AML-193 (cell line): ENCODE measurements at regions not wholly inside any gene's neighbourhood (a gene's known extent, or its start where the extent isn't known, plus 50 kb on each side); places are given as distances from the start of the nearest gene placed in this dataset.
"Not testable (repeated sequence)": the region's sequence is repeated elsewhere in the genome, so short reads cannot be mapped to it uniquely, and the experiment has no call there.

Experiments used
- DNase-seq, 2 experiments: peaks; one replicate each; lab custom pipeline; 2025; lab: John Stamatoyannopoulos, UW

DNA sequence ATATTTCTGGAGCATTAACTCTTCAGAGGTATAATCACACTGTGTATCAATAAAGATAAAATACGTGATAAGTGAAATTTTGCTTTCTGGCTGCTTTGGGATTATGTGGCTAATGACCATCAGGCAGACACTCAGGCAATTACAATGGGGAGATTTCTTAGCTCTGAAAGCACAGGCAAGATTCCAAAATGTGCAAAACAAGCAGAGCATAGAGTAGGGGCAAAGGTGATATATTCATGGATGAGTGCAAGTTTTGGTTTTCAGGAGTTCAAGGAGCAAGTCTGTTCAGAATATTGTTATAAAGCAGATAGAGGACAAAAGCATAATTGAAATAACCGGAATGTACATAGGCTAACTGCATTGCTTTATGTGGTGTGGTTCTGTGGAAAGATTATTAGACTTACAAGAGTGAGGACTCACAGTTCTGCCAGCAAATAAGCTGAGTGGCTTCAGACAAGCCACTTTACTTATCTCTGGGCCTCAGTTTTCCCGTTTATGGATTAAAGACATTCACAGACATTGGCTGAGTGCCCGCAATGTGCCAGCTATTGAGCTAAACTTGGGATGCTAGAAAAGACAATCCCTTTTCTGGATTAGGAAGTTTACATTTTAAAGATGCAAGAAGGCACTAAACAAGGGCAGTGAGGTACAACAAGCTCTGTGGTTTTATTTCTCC, 945.6 kb upstream of the ARRDC3 start:
- DNase-seq, result no peak

DNA sequence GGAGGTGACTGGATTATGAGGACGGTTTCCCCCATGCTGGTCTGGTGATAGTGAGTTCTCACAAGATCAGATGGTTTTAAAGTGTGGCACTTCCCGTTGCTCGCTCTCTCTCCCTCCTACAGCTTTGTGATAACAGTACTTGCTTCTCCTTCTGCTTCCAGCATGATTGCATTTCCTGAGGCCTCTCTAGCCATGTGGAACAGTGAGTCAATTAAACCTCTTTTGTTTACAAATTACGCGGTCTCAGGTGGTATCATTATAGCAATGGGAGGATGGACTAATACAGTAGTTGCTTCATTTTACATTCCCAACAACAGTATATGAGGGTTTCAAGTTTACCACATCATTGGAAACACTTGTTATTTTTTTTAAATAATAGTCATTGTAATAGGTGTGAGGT, 937.3 kb upstream of the ARRDC3 start:
- no peak for DNase-seq

DNA sequence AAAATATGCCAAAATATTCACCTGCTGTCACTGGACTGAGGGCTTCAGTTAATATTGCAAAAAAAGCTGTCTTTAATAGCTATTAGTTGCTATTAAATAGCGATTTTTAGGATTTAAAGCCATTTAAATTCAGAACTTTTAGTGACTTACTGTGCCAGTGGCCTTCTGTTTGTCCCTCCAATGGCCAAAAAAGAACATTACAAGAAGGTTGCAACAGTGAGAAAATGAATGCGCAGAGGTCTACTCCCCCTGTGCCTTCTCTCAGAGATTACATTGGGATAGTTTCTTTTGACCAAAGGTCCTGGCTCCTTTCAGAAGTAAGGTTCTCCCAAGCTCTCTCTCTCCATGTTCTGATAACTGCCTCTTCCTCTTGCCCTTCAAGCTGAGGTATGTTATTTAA, 930.3 kb upstream of the ARRDC3 start:
- no peak for DNase-seq

GRCh38 chr5:92309336-92309991, 926.3 kb upstream of the ARRDC3 start:
- DNase-seq, result peak in 1 of 2 experiments; percentile 4

DNA sequence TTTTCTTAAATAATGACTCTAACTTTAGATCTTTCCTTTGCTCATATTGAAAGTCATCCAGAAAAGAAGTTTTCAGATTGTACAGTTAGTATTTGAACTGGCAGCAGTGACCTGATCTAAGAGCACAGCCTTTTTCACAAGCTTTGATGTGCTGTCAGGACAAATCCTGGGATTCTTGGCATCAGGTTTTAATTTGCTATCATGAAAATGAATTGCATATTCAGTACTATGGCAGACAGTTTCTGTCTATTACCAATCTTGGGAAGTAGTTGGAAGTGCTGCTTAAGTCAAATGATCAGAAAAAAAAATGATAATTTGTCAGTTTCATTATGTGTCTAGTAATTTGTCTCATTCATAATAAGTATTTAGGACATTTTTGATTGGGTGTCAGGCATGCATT, 925.6 kb upstream of the ARRDC3 start:
- DNase-seq, result no peak

- DNase-seq, result not testable (repeated sequence)
These were observed 919.2 kb upstream of the ARRDC3 start for GRCh38 chr5:92302356-92302755.

DNA sequence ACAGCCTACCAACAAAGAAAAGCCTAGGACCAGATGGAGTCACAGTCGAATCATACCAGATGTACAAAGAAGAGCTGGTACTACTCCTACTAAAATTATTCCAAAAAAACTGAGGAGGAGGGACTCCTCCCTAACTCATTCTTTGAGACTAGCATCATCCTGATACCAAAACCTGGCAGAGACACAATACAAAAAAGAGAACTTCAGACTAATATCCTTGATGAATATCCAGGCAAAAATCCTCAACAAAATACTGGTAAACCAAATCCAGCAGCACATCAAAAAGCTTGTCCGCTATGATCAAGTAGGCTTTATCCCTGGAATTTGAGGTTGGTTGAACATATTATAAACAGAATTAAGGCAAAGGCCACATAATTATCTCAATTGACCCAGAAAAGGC, 900.4 kb upstream of the ARRDC3 start:
- DNase-seq, result no peak

GRCh38 chr5:92271750-92272149, 888.6 kb upstream of the ARRDC3 start:
- not testable (repeated sequence) for DNase-seq

GRCh38 chr5:92268343-92268742, 885.2 kb upstream of the ARRDC3 start:
- DNase-seq, result no peak

DNA sequence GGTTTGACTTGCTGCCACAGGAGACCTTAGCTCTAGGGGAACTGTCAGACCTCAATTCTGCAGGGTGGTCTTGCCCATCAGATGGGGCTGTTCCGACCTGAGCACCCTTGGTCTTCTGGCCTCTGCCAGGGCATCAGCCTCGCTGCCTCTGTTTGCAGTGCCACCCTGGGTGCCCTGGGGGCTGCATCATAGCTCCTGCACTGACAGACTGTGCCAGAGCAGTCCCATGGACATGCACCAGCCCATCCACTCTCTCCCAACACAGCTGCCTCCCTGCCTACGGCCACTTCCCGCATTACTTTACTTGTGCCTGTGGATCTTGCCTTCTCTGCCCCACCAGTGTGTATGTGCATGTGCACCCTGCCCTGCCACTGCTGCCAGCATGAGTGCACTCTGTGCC, 884.7 kb upstream of the ARRDC3 start:
- no peak for DNase-seq

DNA sequence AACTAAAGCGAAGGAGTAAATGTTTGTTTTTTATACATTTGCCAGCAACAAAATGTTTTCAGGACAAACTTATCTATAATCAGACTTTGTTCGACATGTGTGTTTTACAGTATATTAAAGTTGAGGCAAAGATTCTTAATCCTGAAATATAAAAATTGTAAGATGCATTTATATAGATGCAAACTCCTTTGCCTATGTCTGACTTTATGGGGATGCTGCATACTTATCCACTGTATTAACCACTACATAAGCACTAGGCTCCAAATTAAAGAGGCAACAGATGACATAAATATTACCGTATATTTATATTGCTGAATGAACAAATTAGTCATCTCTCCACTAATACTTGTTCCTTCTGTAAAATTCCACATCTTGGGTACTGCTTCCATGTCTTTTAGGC, 882.7 kb upstream of the ARRDC3 start:
- no peak for DNase-seq

GRCh38 chr5:92255605-92256004, 872.5 kb upstream of the ARRDC3 start:
- DNase-seq, result not testable (repeated sequence)

DNA sequence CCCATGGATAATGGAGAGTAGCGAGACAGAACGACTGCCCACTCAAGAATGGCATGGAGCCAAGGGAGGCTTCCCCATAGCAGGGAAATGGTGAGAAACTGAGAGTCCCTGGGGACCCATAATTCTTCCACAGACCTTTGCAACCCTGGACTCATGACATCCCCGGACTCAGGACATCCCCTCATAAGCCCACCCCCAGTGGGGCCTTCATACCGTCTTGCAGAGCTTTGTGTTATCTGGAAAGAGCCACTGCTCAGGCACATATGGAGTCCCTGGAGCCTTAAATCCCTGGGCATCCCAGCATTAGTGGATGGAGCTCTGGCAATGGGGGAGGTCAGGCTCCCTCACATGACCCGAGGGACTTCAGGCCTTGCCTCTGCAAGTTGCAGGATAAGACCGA, 865.4 kb upstream of the ARRDC3 start:
- DNase-seq, result no peak

DNA sequence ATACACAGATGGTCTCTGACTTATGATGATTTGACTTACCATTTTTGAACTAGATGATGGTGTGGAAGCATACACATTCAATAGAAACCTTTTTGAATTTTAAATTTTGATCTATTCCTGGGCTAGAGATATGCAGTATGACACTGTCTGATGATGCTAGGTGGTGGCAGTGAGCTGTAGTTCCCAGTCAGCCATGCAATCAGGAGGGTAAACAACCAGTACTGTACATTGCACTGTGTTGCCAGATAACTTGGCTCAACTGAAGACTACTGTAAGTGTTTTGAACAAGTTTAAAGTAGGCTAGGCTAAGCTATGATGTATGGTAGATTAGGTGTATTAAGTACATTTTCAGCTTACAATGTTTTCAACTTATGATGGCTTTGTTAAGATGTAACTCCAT, 859.1 kb upstream of the ARRDC3 start:
- DNase-seq, result no peak

DNA sequence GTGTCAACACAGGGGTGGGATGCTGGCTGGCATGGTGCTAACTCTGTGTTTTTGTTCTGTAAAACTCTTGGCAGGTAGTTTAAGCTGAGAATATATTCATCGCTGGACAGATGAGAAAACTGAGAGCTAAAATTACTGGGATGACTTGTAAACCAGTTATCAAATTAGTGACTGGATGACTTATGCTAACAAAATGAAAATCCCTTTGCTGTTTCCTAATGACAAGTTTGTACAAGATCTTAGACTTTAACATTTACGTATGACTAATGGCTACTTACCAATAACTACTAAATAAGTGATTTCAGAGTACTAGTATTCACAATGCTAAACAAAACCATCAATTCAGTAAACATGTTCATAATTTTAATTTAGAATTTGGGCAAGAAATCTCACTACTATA, 854.8 kb upstream of the ARRDC3 start:
- no peak for DNase-seq

DNA sequence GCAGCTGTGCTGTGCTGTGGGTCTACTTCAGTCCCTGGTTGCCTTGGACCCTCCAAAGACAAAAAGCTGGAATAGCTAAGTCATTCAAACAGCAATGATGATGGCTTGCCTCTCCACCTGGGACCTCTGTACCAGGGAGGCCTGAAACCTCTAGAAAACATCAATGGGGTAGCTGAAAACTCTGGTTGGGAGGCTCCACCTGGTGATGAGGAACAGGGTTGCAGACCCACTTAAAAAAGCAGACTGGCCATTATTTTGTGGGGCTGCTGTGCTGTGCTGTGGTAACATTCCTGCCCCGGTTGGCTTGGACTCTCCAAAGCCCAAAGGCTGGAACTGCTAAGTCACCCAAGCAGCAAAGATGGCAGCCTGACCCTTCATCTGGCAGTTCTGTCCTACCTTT, 839.3 kb upstream of the ARRDC3 start:
- DNase-seq, result no peak

DNA sequence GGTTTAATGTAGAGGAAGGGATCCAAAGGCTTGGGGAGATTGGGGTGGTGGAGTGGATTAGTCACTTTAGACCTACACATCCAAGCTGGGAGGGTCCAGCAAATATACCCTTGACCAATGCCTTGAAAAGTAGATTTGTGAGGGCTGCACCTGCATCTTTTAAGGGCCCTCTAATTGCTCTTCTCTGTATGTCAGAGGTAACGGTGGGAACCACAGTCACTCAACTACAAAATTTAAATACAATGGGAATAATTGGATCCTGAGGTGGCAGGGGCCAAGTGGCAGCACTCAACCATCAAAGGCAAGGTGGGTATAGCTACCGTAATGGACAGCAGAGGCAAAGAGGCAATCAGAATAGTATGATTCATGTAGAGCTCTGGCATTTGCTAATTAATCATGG, 833.7 kb upstream of the ARRDC3 start:
- DNase-seq, result not testable (repeated sequence)

GRCh38 chr5:92215116-92215515, 832.0 kb upstream of the ARRDC3 start:
- DNase-seq, result no peak

- no peak for DNase-seq
These were observed 825.1 kb upstream of the ARRDC3 start for GRCh38 chr5:92208265-92208664.

DNA sequence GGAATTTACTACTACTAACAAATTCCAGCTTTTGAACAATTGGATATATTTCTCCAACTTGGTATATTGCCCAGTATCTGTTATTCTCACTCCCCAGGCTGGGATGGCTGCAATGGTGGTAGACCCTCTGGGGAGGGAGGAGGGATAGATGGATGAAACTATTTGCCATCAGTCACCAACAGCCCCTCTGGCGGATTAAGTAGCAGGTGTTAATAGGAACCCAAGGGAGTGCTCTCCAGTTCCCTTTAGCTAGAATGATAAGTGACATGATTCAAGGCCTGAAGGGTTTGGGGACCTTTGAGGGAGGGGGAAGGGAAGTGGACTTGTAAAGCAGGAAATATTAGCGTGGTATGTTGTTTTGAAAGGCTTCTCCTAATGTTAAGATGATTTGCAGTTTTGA, 824.0 kb upstream of the ARRDC3 start:
- no peak for DNase-seq

- no peak for DNase-seq
These were observed 823.6 kb upstream of the ARRDC3 start for GRCh38 chr5:92206681-92207080.

GRCh38 chr5:92199035-92199434, 815.9 kb upstream of the ARRDC3 start:
- not testable (repeated sequence) for DNase-seq

DNA sequence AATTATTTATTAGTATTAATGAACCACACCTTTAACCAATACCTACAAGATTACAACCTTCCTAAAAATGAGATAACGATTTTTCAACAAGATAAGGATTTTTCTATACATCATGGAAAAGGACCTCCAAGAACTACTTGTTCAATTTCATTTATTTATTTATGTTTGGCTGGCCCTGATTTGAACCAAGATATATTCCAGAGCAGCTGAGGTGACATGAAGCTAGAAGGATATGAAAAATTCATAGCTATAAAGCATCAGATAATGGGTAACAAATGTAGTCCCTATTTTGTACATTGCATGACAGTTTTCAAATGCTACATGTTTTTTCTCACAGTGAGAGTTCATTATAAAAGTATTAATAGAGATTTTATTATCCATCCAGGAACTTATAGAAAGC, 798.5 kb upstream of the ARRDC3 start:
- no peak for DNase-seq

- no peak for DNase-seq
These were observed 797.3 kb upstream of the ARRDC3 start for GRCh38 chr5:92180391-92180790.
